ENCODE measurements at regions not wholly inside any gene's neighbourhood (a gene's known extent, or its start where the extent isn't known, plus 50 kb on each side); places are given as distances from the start of the nearest gene placed in this dataset.
A peak's percentile ranks its signal among the peaks of the same experiment; 100 is the strongest.

DNA sequence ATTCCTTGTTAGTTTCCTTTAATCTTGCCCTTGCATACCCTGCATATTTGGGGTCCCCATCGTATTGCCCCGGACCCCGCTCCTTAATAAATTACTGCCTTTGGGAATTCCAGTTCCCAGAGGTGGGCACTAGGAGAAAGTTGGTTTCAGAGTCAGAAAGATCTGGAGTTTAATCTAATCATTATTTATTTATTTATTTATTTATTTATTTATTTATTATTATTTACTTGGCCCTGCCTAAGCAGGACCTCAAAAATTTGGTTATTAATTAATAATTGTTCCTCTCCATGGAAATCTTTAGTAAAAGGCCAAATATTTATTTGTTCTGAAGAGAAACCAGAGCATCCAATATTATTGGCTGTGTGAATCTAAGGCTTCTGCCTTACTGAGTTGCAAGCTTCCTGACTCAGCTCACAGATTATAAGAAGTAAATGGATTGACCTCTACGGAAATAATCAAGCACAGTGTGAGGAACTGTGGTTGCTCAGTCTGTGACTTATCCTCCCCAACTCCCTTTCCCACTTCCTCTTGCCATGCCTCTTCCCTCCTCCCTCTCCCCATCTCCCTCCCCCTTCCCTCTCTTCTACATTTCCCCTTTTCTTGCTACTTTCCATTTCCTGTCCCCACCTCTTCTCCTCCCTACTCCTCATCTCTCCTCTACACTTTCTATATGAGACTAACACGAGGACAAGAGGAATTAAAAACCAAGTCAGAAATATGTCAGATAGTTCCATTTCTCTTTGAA is 61.5 kb upstream of the AP1S2 start:
- no peak for DNase-seq (ENCODE audit: low spot score)

DNA sequence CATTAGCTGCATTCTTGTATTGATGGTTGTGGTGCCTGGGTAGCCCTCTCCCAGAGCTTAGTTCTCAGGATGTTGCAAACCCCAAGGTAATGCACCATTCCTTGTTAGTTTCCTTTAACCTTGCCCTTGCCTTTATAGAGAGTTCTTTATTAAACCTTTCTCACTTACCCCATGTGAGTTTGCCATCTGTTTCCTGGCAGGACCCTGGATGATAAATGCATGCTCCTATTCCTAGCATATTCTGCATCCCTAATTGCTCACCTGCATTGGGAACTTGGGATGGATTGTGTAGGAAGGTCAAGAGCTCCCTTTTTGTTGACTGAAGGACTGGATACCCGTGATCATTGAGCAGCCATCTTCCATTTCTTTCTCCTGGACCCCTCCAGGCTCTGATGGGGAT is 59.9 kb upstream of the AP1S2 start:
- DNase-seq (ENCODE audit: low spot score) = no peak

DNA sequence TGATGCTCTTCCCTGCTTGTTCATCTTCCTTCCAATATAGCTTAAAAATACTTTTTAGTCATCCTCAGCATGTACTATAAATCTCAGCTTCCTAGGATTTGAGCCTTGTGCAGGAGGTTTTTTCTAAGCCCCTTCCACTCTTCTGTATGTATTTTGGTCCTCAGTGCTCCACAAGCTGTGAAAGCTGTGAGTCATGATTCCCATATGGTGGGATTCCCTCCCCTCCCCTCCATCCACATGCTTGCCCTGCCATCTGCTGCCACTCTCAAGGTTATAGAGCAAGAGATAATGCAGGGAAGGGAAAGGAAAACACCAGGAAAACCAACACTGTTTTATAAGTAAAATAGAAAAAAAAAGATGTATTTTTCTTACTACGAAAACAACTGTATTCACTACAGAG is 58.5 kb upstream of the AP1S2 start:
- DNase-seq (ENCODE audit: low spot score) = no peak

DNA sequence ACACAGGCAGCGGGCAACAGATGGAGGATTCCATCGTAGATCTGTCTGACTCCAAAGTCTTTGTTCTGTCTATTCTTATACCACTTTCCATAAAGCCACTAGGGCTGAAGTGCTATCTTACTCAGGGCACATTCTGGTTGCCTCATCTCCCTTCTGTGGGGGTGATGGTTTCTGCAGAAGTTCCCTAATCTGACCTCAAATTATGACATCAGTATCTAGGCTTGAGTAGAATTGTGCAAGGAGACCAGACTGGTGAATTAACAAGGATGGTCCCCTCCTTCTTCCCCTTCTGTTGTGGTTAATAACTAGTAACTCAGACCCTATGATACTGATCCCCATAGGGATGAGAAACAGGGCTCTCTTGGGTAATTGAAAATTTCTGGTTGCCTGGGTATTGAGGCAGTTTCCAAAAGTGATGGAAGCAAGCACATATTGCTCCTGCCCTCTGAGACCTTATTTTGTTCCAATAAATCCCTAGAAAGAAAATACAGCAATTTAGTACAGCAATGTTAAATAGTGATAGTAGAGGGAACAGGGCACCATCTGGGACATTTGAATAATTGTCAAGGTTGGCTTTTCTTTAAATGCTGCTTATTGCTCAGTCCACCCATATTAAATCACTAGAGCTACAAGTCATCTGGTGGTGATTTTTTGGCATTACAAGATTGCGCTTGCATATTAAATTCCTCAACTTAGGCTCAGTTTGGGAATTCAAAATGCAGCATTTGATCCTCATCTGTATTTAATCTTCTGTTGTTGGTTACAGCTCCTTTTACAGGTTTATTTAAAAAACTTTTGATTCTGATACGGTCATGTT is 57.3 kb upstream of the AP1S2 start:
- peak; percentile 3 for DNase-seq (ENCODE audit: low spot score)

DNA sequence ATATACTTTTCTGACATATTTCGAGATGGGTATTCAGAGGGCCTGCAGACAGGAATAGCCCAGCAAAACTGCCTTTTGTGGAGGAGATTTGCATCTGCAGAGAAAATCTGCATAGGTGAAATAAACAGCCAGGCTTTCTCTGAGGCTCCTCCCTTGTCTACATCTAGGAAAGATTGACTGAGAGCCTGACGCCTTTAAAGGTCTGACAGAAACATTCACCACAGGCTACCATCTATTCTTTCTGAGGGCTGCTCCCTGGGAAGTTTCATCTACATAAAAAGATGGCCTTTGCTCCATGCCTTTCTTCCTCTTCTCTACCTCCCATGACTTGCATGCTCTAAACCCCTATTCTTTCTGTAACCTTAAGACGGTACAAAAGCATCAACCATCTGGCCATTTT is 55.0 kb upstream of the AP1S2 start:
- no peak for DNase-seq (ENCODE audit: low spot score)

DNA sequence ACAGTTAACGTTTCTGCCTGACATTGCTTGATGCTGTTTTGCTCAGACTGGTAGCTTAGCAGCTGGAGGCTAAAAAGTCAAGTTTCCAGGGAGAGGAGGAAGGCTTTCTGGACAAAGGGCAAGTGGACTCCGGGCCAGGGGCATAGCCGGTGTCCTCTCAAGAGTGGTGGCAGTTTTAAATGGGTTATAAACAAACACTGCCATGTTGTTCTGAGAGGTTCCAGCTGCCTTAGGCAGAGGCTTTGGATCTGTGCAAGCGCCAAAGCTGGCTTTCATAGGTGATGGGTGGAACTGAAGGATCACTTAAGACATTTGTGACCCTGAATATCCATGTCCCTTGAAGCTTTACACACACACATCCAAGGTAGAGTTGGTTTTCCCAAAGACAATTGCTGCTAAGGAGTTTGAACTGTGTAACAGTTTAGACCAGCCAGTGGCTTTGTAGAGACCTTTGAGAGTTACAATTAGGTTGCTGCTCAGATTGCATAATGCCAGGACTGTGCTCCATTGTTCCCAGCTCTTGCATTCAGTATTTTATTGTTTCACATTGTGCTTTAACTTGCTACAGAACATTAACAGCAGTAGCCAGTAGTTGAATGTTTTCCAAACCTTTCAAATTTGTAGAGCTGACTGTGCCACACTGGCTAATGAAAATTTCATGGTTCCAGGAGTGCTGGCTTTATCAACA is 54.1 kb upstream of the AP1S2 start:
- no peak for DNase-seq (ENCODE audit: low spot score)

DNA sequence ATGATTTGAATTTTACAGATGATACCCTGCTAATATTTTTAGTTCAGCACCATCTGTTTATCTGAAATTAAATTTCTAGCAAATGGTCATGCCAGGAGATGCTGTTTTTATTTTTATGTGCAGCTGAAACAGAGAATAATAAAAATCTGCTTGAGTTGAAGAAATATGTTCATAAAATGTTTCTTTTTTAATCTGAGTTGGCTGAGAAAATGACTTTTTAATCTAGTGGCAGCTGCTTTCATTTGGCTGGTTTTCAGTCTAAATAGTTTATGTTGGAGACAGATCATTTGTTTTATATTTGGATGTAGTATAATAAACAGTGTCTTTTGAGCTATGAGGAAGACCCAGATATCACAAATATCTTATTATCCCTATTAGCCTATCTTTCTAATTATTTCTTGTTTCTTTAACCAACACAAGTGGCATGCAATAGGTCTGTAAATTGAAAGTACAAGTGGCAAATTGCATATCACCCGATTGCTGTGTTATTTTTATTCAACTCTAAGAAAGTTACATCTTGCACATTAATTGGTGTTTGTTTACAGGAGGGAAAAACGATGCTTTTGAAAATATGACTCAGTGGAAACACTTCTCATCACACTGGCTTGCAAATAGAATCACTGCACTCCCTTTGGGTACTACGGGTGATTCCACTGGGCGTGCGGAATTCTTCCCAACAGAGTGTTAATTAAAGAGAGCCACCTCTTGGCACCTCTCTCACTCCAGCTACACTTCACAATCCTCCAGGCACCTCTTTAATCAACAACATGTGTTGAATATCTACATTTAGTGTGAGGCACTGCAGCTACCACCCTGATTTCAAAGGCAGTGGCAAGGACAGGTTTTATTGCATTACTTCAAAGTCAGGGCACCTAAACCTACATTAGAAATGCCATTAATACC is 51.7 kb upstream of the AP1S2 start:
- DNase-seq (ENCODE audit: low spot score) = no peak

Measured in GM03348 (cell line).